HG03095 (cell line): ENCODE measurements at regions not wholly inside any gene's neighbourhood (a gene's known extent, or its start where the extent isn't known, plus 50 kb on each side); places are given as distances from the start of the nearest gene placed in this dataset.

Experiments used
- ATAC-seq: cut with Tn5 transposase; IDR thresholded peaks from one replicate; pipeline ENCODE4 v1.9.1; 2021; ENCODE audit warnings: moderate library complexity; ENCODE audit not compliant: unreplicated experiment

- ATAC-seq, result no peak
Measured at GRCh38 chrX:39613482-39613995, 484.2 kb downstream of the BCOR start.

GRCh38 chrX:39613997-39614679 is 483.6 kb downstream of the BCOR start:
- no peak for ATAC-seq

GRCh38 chrX:39614680-39614998 is 483.1 kb downstream of the BCOR start:
- no peak for ATAC-seq

GRCh38 chrX:39616098-39616729 is 481.5 kb downstream of the BCOR start:
- ATAC-seq, result peak; percentile 54

- ATAC-seq, result no peak
Measured at GRCh38 chrX:39616731-39617130, 481.0 kb downstream of the BCOR start.

- no peak for ATAC-seq
Measured at GRCh38 chrX:39618178-39618577, 479.6 kb downstream of the BCOR start.

GRCh38 chrX:39619182-39620009 is 478.4 kb downstream of the BCOR start:
- no peak for ATAC-seq

- ATAC-seq, result no peak
Measured at GRCh38 chrX:39624166-39624565, 473.6 kb downstream of the BCOR start.

- ATAC-seq, result no peak
Measured at GRCh38 chrX:39625810-39626209, 471.9 kb downstream of the BCOR start.

GRCh38 chrX:39626749-39627148 is 471.0 kb downstream of the BCOR start:
- no peak for ATAC-seq

GRCh38 chrX:39627257-39627656 is 470.5 kb downstream of the BCOR start:
- ATAC-seq, result no peak

GRCh38 chrX:39629001-39629400 is 468.8 kb downstream of the BCOR start:
- ATAC-seq, result no peak

- ATAC-seq, result no peak
Measured at GRCh38 chrX:39630344-39630743, 467.4 kb downstream of the BCOR start.

GRCh38 chrX:39631276-39632229 is 466.2 kb downstream of the BCOR start:
- no peak for ATAC-seq

- no peak for ATAC-seq
Measured at GRCh38 chrX:39633293-39633692, 464.5 kb downstream of the BCOR start.

GRCh38 chrX:39636481-39636880 is 461.3 kb downstream of the BCOR start:
- no peak for ATAC-seq

- no peak for ATAC-seq
Measured at GRCh38 chrX:39638526-39638925, 459.2 kb downstream of the BCOR start.

GRCh38 chrX:39639871-39640270 is 457.9 kb downstream of the BCOR start:
- no peak for ATAC-seq

GRCh38 chrX:39640866-39641265 is 456.9 kb downstream of the BCOR start:
- ATAC-seq, result no peak

- ATAC-seq, result no peak
Measured at GRCh38 chrX:39642071-39642470, 455.7 kb downstream of the BCOR start.

GRCh38 chrX:39643550-39643949 is 454.2 kb downstream of the BCOR start:
- no peak for ATAC-seq
